ENCODE measurements at regions not wholly inside any gene's neighbourhood (a gene's known extent, or its start where the extent isn't known, plus 50 kb on each side); places are given as distances from the start of the nearest gene placed in this dataset.

DNA sequence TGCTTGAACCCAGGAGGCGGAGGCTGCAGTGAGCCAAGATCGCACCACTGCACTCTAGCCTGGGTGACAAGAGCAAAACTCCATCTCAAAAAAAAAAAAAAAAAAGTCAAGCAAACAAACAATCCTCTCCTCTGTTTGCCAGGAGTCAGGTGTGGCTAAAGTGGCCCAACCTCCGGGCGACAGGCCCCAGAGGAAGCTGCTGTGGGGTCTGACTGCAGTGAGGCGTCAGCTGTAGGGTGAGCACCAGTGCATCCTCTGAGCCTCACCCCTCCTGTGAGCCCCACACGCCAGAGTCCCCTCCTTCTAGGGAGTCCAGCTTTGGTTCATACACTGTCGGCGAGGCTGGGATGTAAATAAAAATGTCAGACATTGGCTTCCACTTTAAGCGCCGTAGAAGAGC, 76.5 kb upstream of the HS6ST1 start:
- BruUV-seq (replicated peaks) = no TSS peak
- Histone ChIP-seq H3K9me1 (replicated peaks; ENCODE audit: control insufficient read depth, extremely low read depth, insufficient read depth, low read length) (no peaks in the 10 kb centered on the region), H3K4me2 (ENCODE audit: insufficient read depth, low read length) (no peak overlapping the region), H3K9me3 (replicated peaks; ENCODE audit: control insufficient read depth, insufficient read depth, low read length) (no peaks in the 10 kb centered on the region), H3K9ac (replicated peaks; ENCODE audit: extremely low read depth, insufficient read depth, low read length) (no peak overlapping the region), H3K36me3 (ENCODE audit: control insufficient read depth in 2 of 2, extremely low read depth in 1 of 2, insufficient read depth in 2 of 2, low read length in 2 of 2) (no peaks in the 10 kb centered on the region), H4K20me1 (replicated peaks; ENCODE audit: control insufficient read depth, extremely low read depth, insufficient read depth, low read length) (no peaks in the 10 kb centered on the region), H3K4me1 (ENCODE audit: control insufficient read depth, extremely low read depth, insufficient read depth, low read length) (peaks cover 14% of the 10 kb centered on the region), H3K27me3 (ENCODE audit: control insufficient read depth in 2 of 2, insufficient read depth in 2 of 2, low read length in 2 of 2) (no peaks in the 10 kb centered on the region), H3K27ac (ENCODE audit: insufficient read depth, low read depth, low read length) (no peak overlapping the region), H3K79me2 (ENCODE audit: control insufficient read depth, insufficient read depth, low read length) (no peaks in the 10 kb centered on the region), H3K4me3 (replicated peaks in 1 of 3; ENCODE audit: insufficient read depth in 1 of 3, low read depth in 1 of 3, low read length in 3 of 3) (no peak overlapping the region), H2AFZ (ENCODE audit: low read depth, low read length) (no peak overlapping the region)
- dilution Hi-C loops (cut with MboI; ENCODE audit: extremely low pct_ligation_motif_present, low sequenced_read_pairs) = no loop called here
- TF ChIP-seq POLR2AphosphoS5 (IDR thresholded peaks at IDR 0.05; ENCODE audit: insufficient read depth, low read depth, low read length) = no peak
- TF ChIP-seq JUN (IDR thresholded peaks at IDR 0.05; ENCODE audit: borderline replicate concordance, insufficient read depth, insufficient read length, low read depth) = no peak
- TF ChIP-seq MYC (IDR thresholded peaks at IDR 0.05; ENCODE audit: low read depth, low read length) = no peak
- TF ChIP-seq MAX (IDR thresholded peaks at IDR 0.05; ENCODE audit: insufficient read depth, insufficient read length) = no peak
- no peak for TF ChIP-seq EZH2 (IDR thresholded peaks at IDR 0.05; ENCODE audit: borderline replicate concordance, low read depth, low read length, severe bottlenecking)
- TF ChIP-seq POLR2A (IDR thresholded peaks at IDR 0.05; ENCODE audit: low read depth, low read length) = no peak
- no peak for TF ChIP-seq GATA2 (IDR thresholded peaks at IDR 0.05; ENCODE audit: insufficient read depth, insufficient read length, low read depth, low read length)
- TF ChIP-seq, protein P1, sequence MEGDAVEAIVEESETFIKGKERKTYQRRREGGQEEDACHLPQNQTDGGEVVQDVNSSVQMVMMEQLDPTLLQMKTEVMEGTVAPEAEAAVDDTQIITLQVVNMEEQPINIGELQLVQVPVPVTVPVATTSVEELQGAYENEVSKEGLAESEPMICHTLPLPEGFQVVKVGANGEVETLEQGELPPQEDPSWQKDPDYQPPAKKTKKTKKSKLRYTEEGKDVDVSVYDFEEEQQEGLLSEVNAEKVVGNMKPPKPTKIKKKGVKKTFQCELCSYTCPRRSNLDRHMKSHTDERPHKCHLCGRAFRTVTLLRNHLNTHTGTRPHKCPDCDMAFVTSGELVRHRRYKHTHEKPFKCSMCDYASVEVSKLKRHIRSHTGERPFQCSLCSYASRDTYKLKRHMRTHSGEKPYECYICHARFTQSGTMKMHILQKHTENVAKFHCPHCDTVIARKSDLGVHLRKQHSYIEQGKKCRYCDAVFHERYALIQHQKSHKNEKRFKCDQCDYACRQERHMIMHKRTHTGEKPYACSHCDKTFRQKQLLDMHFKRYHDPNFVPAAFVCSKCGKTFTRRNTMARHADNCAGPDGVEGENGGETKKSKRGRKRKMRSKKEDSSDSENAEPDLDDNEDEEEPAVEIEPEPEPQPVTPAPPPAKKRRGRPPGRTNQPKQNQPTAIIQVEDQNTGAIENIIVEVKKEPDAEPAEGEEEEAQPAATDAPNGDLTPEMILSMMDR (IDR thresholded peaks at IDR 0.05; ENCODE audit: extremely low read depth in 1 of 2, insufficient read depth in 1 of 2, low read depth in 1 of 2, low read length in 2 of 2) = no peak
- TF ChIP-seq FOS (IDR thresholded peaks at IDR 0.05; ENCODE audit: borderline replicate concordance, insufficient read depth, low read length) = no peak
- ChIA-PET POLR2A (no interaction called here), CTCF (interaction anchor here (1.0 to 1.2 kb wide), 2 partner anchors 8 to 11 kb away, joined by 3 to 8 read pairs; no protein-coding TSS in a partner anchor)
- intact Hi-C loops (cut with micrococcal nuclease) = no loop called here
- FAIRE-seq (no peak), DNase-seq (ENCODE audit: low read depth, low spot score) (no peak)
